HepG2 (cell line): ENCODE measurements at regions not wholly inside any gene's neighbourhood (a gene's known extent, or its start where the extent isn't known, plus 50 kb on each side); places are given as distances from the start of the nearest gene placed in this dataset.

Experiments
- ATAC-seq: fragments of 200-7000 bp; cut with Tn5 transposase; 3 replicates; pipeline ENCODE4 v1.9.1; 2020; ENCODE audit warnings: mild to moderate bottlenecking, moderate library complexity
- BruUV-seq: library from RNA; stranded (reverse); fragments of 400-500 nt; replicated peaks from 2 replicates; lab custom pipeline; 2021; lab: Mats Ljungman, UMichigan
- CTCF ChIA-PET: fragments of 300-600 bp; formaldehyde crosslinking; extraction: SDS; loops from one replicate; lab custom pipeline; 2021; ENCODE audit warnings: low total read pairs, inconsistent platforms, low intra/inter-chr PET ratio; lab: Yijun Ruan, JAX
- POLR2A ChIA-PET: fragments of 350-600 bp; sonication (Branson Sonifier 250); formaldehyde crosslinking; loops from one replicate; lab custom pipeline; 2020; ENCODE audit warnings: antibody characterized with exemption, inconsistent platforms; lab: Yijun Ruan, JAX
- DNase-seq: peaks from one replicate; pipeline ENCODE4 v3.0.0-alpha.2; 2015; ENCODE audit warnings: low spot score
- FAIRE-seq: peaks from 3 replicates; lab custom pipeline; 2011; peaks lifted over from hg19 to GRCh38; lab: Jason Lieb, UNC
- H2AFZ ChIP-seq: one replicate; pipeline ENCODE4 v1.6.1; 2011; ENCODE audit warnings: low read length, inconsistent platforms
- H3K27ac ChIP-seq: fragments of 300-600 bp; 3 replicates; pipeline ENCODE4 v1.8.0; 2011; ENCODE audit warnings: mixed run types, mild to moderate bottlenecking, mixed read lengths, low read length, inconsistent platforms; ENCODE audit not compliant: insufficient read depth; ENCODE audit errors: extremely low read length
- H3K27me3 ChIP-seq, 2 experiments: fragments of 200-600 bp in 1 of 2; 2 replicates in 1 of 2; 3 replicates in 1 of 2; pipeline versions ENCODE4 v1.6.0 to v1.8.0; 2011; ENCODE audit warnings: low read length in 2 of 2, mild to moderate bottlenecking in 2 of 2, moderate library complexity in 2 of 2, inconsistent platforms in 1 of 2; ENCODE audit not compliant: insufficient read depth in 2 of 2, control insufficient read depth in 1 of 2
- H3K36me3 ChIP-seq, 2 experiments: fragments of 200-600 bp in 1 of 2; replicated peaks in 1 of 2; 2 replicates in 1 of 2; 3 replicates in 1 of 2; pipeline versions ENCODE4 v1.5.1 to v1.8.0; 2011; ENCODE audit warnings: low read length in 2 of 2, inconsistent platforms in 1 of 2; ENCODE audit not compliant: insufficient read depth in 2 of 2, control insufficient read depth in 1 of 2
- H3K4me1 ChIP-seq: 2 replicates; pipeline ENCODE4 v1.5.1; 2012; ENCODE audit warnings: low read length, inconsistent platforms; ENCODE audit not compliant: insufficient read depth
- H3K4me2 ChIP-seq: 2 replicates; pipeline ENCODE4 v1.6.0; 2011; ENCODE audit warnings: low read depth, low read length, inconsistent platforms
- H3K4me3 ChIP-seq, 3 experiments: fragments of 200-600 bp in 1 of 3; sonication (generic), shearing (Covaris generic) in 1 of 3; replicated peaks in 1 of 3; 2 replicates each; pipeline ENCODE4 v1.5.1; 2011 to 2016; ENCODE audit warnings: low read length in 3 of 3, inconsistent platforms in 2 of 3, low read depth in 2 of 3, mild to moderate bottlenecking in 2 of 3, control low read depth in 1 of 3, mixed read lengths in 1 of 3; ENCODE audit not compliant: insufficient read depth in 1 of 3
- H3K79me2 ChIP-seq: one replicate; pipeline ENCODE4 v1.6.1; 2011; ENCODE audit warnings: low read length, inconsistent platforms; ENCODE audit not compliant: insufficient read depth
- H3K9ac ChIP-seq: 2 replicates; pipeline ENCODE4 v1.6.0; 2011; ENCODE audit warnings: mild to moderate bottlenecking, low read depth, low read length, inconsistent platforms; ENCODE audit not compliant: insufficient read depth
- H3K9me3 ChIP-seq: 2 replicates; pipeline ENCODE4 v1.5.1; 2012; ENCODE audit warnings: mild to moderate bottlenecking, low read length
- H4K20me1 ChIP-seq: 2 replicates; pipeline ENCODE4 v1.6.0; 2011; ENCODE audit warnings: inconsistent platforms, mild to moderate bottlenecking, low read length, moderate library complexity; ENCODE audit not compliant: insufficient read depth
- ADNP ChIP-seq: sonication (generic); formaldehyde crosslinking; IDR thresholded peaks from 2 replicates; pipeline ENCODE4 v1.4.0; 2020; ENCODE audit warnings: missing genetic modification reagents
- ATAD3A ChIP-seq: sonication (generic); formaldehyde crosslinking; IDR thresholded peaks from 2 replicates; pipeline ENCODE4 v1.4.0; 2020; ENCODE audit warnings: missing genetic modification reagents
- ATF7-NPFF ChIP-seq: sonication (generic); formaldehyde crosslinking; IDR thresholded peaks from 2 replicates; pipeline ENCODE4 v1.8.1; 2023; ENCODE audit warnings: mild to moderate bottlenecking, low read depth, missing genetic modification reagents, moderate library complexity
- CSRNP2 ChIP-seq: sonication (generic); formaldehyde crosslinking; conservative IDR thresholded peaks from 2 replicates; pipeline ENCODE4 v1.8.0; 2022; ENCODE audit warnings: low read depth, missing genetic modification reagents
- FOXC1 ChIP-seq: sonication (generic); formaldehyde crosslinking; IDR thresholded peaks from 2 replicates; pipeline ENCODE4 v1.8.0; 2022; ENCODE audit warnings: mild to moderate bottlenecking, missing genetic modification reagents, borderline replicate concordance
- HOXD1 ChIP-seq: sonication (generic); formaldehyde crosslinking; IDR thresholded peaks from 2 replicates; pipeline ENCODE4 v1.5.0; 2020; ENCODE audit warnings: missing genetic modification reagents
- NCOA5 ChIP-seq: sonication (generic); formaldehyde crosslinking; IDR thresholded peaks from 2 replicates; pipeline ENCODE4 v1.4.0; 2020; ENCODE audit warnings: missing genetic modification reagents
- SALL2 ChIP-seq: sonication (generic); formaldehyde crosslinking; IDR thresholded peaks from 2 replicates; pipeline ENCODE4 v1.8.1; 2023; ENCODE audit warnings: mild to moderate bottlenecking, missing genetic modification reagents, inconsistent platforms
- TFDP2 ChIP-seq: sonication (generic); formaldehyde crosslinking; IDR thresholded peaks from 2 replicates; pipeline ENCODE4 v1.4.0; 2020; ENCODE audit warnings: missing genetic modification reagents
- ZNF713 ChIP-seq: sonication (generic); formaldehyde crosslinking; IDR thresholded peaks from 2 replicates; pipeline ENCODE4 v1.4.0; 2020; ENCODE audit warnings: mild to moderate bottlenecking, missing genetic modification reagents
- ZNF746 ChIP-seq: sonication (generic); formaldehyde crosslinking; IDR thresholded peaks from 2 replicates; pipeline ENCODE4 v1.8.0; 2022; ENCODE audit warnings: mild to moderate bottlenecking, missing genetic modification reagents
- ZNF83 ChIP-seq: sonication (generic); formaldehyde crosslinking; IDR thresholded peaks from 2 replicates; pipeline ENCODE4 v1.4.0; 2020; ENCODE audit warnings: missing genetic modification reagents, mild to moderate bottlenecking, borderline replicate concordance
- WGBS: methylation state at CpG from one replicate; pipeline ENCODE4 v1.1.6; 2017; ENCODE audit warnings: low lambda C conversion rate; 5-methylcytosine and 5-hydroxymethylcytosine counted together
- in situ Hi-C: cut with HindIII; loops from 2 replicates; pipeline ENCODE4 v1.10.0; 2017; ENCODE audit warnings: low pct_unique_long_range_greater_than_20kb; ENCODE audit not compliant: extremely low pct_ligation_motif_present
- intact Hi-C: fragments of 100-400 bp; cut with micrococcal nuclease; formaldehyde crosslinking; loops from one replicate; pipeline ENCODE4 v1.10.0; 2022; ENCODE audit not compliant: unreplicated experiment

GRCh38 chr13:79799059-79799867 is 318.3 kb downstream of the NDFIP2 start:
- WGBS, result 9% methylated on average over 2 of the region's 2 CpGs
- H3K9me3 ChIP-seq, result no peaks in the 10 kb centered on the region
- in situ Hi-C loops (loop anchor here (25.0 kb wide), 1 partner anchor 563 kb away; no protein-coding TSS in a partner anchor), intact Hi-C loops (no loop called here)
- no peak overlapping the region for H3K9ac ChIP-seq
- no peak for FAIRE-seq
- H3K27me3 ChIP-seq, result no peaks in the 10 kb centered on the region
- H3K4me3 ChIP-seq, result no peak overlapping the region
- TF ChIP-seq ZNF746 (CRISPR knock-in tag) (no peak), ATAD3A (CRISPR knock-in tag) (no peak), SALL2 (CRISPR knock-in tag) (no peak), NCOA5 (CRISPR knock-in tag) (no peak), HOXD1 (CRISPR knock-in tag) (no peak), ATF7-NPFF (no peak), FOXC1 (CRISPR knock-in tag) (no peak), TFDP2 (CRISPR knock-in tag) (no peak), ZNF713 (CRISPR knock-in tag) (no peak), CSRNP2 (CRISPR knock-in tag) (no peak), ADNP (no peak), ZNF83 (no peak)
- TF ChIP-seq, all 625 proteins: peak for 0
- no peak overlapping the region for H3K4me2 ChIP-seq
- H3K36me3 ChIP-seq, result no peaks in the 10 kb centered on the region
- ATAC-seq, result no peak
- ChIA-PET CTCF (no interaction called here), POLR2A (no interaction called here)
- H4K20me1 ChIP-seq, result no peaks in the 10 kb centered on the region
- H3K27ac ChIP-seq, result no peak overlapping the region
- H3K4me1 ChIP-seq, result no peaks in the 10 kb centered on the region; the same call in 1 of the 2 replicates
- BruUV-seq, result no TSS peak
- no peaks in the 10 kb centered on the region for H3K79me2 ChIP-seq
- no peak for DNase-seq
- H2AFZ ChIP-seq, result no peak overlapping the region
